Esophagus squamous epithelium (tissue), 5 donors: ENCODE measurements at regions not wholly inside any gene's neighbourhood (a gene's known extent, or its start where the extent isn't known, plus 50 kb on each side); places are given as distances from the start of the nearest gene placed in this dataset.

Source experiments
- DNase-seq: peaks from one replicate; lab custom pipeline; 2025; lab: John Stamatoyannopoulos, UW
- H3K27ac ChIP-seq, 4 donors: fragments of 200-600 bp; sonication (generic); one replicate each; pipeline ENCODE4 v1.5.1; 2016 to 2019; ENCODE audit warnings: mild to moderate bottlenecking in 1 of 4
- H3K27me3 ChIP-seq, 4 donors: fragments of 200-600 bp; sonication (generic); 1 replicate in 3 of 4; 2 replicates in 1 of 4; pipeline versions ENCODE4 v1.5.1 to v1.6.0; 2017 to 2021; ENCODE audit warnings: antibody characterized with exemption in 1 of 4
- H3K36me3 ChIP-seq, 3 donors: fragments of 200-600 bp; sonication (generic); one replicate each; pipeline ENCODE4 v1.5.1; 2016 to 2019
- H3K4me1 ChIP-seq, 3 donors: fragments of 200-600 bp; sonication (generic); one replicate each; pipeline ENCODE4 v1.5.1; 2017 to 2019
- H3K4me3 ChIP-seq, 4 donors: fragments of 200-600 bp; sonication (generic); 1 replicate in 3 of 4; 2 replicates in 1 of 4; pipeline ENCODE4 v1.5.1; 2016 to 2019; ENCODE audit warnings: mild to moderate bottlenecking in 2 of 4, moderate library complexity in 1 of 4
- H3K9me3 ChIP-seq, 3 donors: fragments of 200-600 bp; sonication (generic); one replicate each; pipeline ENCODE4 v1.5.1; 2016 to 2019
- CTCF ChIP-seq, 6 experiments: fragments of 450-650 bp in 4 of 6; fragments of 200-600 bp in 2 of 6; sonication (generic) in 2 of 6; IDR thresholded peaks; one replicate each; pipeline ENCODE4 v1.5.1; 2016 to 2019; ENCODE audit warnings: antibody characterized with exemption in 6 of 6, mild to moderate bottlenecking in 4 of 6, moderate library complexity in 4 of 6
- POLR2A ChIP-seq, 4 donors: fragments of 450-650 bp; IDR thresholded peaks; one replicate each; pipeline ENCODE4 v1.6.1; 2017; ENCODE audit warnings: antibody characterized with exemption in 4 of 4, mild to moderate bottlenecking in 4 of 4, moderate library complexity in 3 of 4
- WGBS, 2 donors: methylation state at CpG; one replicate each; pipeline ENCODE4 v1.1.5; 2018; 5-methylcytosine and 5-hydroxymethylcytosine counted together
- intact Hi-C: fragments of 100-400 bp; cut with DNase I; formaldehyde crosslinking; loops from one replicate; pipeline ENCODE4 v1.15.0; 2022
- donor health status: DM: yes; HTN: yes; CAD: no.

GRCh38 chr4:180164799-180165198 lies 2078.4 kb upstream of the TENM3 start:
- no peak for DNase-seq

DNA sequence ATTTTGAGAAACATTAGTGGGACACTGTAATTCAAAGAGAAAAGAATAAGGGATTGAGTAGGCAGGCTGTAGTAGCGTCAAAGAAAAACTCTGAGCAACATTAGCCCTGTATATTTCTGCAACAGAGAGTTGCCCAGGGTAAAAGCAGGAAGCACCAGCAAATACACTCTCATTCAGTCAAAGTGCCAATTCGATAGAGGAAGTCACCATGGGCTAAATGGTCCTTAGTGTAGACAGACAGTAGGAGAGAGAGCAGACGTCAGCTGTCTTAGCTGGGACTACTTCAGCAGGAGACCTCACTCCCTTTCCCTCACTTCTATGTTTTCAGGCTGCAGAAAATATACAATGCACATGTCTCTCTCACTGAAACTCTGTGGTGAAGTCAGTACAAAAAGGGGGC lies 2073.8 kb upstream of the TENM3 start:
- H3K4me1 ChIP-seq: no peaks in the 10 kb centered on the region
- TF ChIP-seq CTCF (IDR thresholded peaks at IDR 0.05) (no peak), POLR2A (IDR thresholded peaks at IDR 0.05) (no peak)
- no peaks in the 10 kb centered on the region for H3K9me3 ChIP-seq
- H3K36me3 ChIP-seq: no peaks in the 10 kb centered on the region
- no peaks in the 10 kb centered on the region for H3K27me3 ChIP-seq
- H3K27ac ChIP-seq: no peak overlapping the region
- no peak for DNase-seq
- intact Hi-C loops: no loop called here
- 35 to 49% methylated on average over 3 of the region's 3 CpGs for WGBS, 2 donors
- H3K4me3 ChIP-seq: no peak overlapping the region

More at GRCh38 chr4:180164799-180165198, 2078.4 kb upstream of the TENM3 start:
- no peaks in the 10 kb centered on the region for H3K27me3 ChIP-seq
- H3K27ac ChIP-seq: no peak overlapping the region
- no peaks in the 10 kb centered on the region for H3K9me3 ChIP-seq
- no peaks in the 10 kb centered on the region for H3K36me3 ChIP-seq
- no peak for TF ChIP-seq POLR2A (IDR thresholded peaks at IDR 0.05)
- TF ChIP-seq CTCF (IDR thresholded peaks at IDR 0.05): no peak
- no peak overlapping the region for H3K4me3 ChIP-seq
- intact Hi-C loops: no loop called here
- WGBS, 2 donors: 51 to 66% methylated on average over 2 of the region's 2 CpGs
- no peaks in the 10 kb centered on the region for H3K4me1 ChIP-seq

- no peak for TF ChIP-seq CTCF (IDR thresholded peaks at IDR 0.05)
- TF ChIP-seq POLR2A (IDR thresholded peaks at IDR 0.05): no peak
- Histone ChIP-seq H3K9me3 (no peaks in the 10 kb centered on the region), H3K4me3 (no peak overlapping the region), H3K36me3 (no peaks in the 10 kb centered on the region), H3K27me3 (no peaks in the 10 kb centered on the region), H3K27ac (no peak overlapping the region), H3K4me1 (no peaks in the 10 kb centered on the region)
- 29 to 36% methylated on average over 1 of the region's 1 CpG for WGBS, 2 donors
- DNase-seq: no peak
- intact Hi-C loops: no loop called here
Measured at GRCh38 chr4:180169966-180170365, 2073.2 kb upstream of the TENM3 start.

DNA sequence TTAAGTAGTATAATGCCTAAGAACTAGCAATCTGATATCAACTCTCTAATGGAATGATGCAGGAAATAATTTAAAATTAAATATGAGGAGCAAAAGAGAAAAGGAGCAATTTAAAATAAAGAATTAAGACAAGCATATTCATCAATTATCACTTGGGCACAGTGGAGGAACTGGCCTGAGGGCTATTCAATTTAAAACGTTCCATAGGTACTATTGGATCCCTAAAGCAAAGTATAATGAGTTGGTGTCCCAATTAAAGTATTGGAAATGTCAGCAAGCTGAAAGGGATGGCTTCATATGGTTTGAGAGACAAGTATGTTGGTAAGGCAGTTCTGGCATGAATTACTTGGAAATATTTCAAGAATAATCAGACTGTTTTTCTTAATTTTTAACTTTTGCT lies 2064.1 kb upstream of the TENM3 start:
- intact Hi-C loops: no loop called here
- H3K27ac ChIP-seq: no peak overlapping the region
- no peak overlapping the region for H3K4me3 ChIP-seq
- H3K27me3 ChIP-seq: no peaks in the 10 kb centered on the region
- H3K9me3 ChIP-seq: no peaks in the 10 kb centered on the region
- no peaks in the 10 kb centered on the region for H3K4me1 ChIP-seq
- no peaks in the 10 kb centered on the region for H3K36me3 ChIP-seq
- 19 to 21% methylated on average over 1 of the region's 1 CpG for WGBS, 2 donors
- no peak for TF ChIP-seq CTCF (IDR thresholded peaks at IDR 0.05)
- no peak for TF ChIP-seq POLR2A (IDR thresholded peaks at IDR 0.05)
- DNase-seq: no peak

- no peak for DNase-seq
- intact Hi-C loops: no loop called here
- no peak overlapping the region for H3K27ac ChIP-seq
- WGBS, 2 donors: 73% methylated on average over 1 of the region's 1 CpG
- H3K9me3 ChIP-seq: no peaks in the 10 kb centered on the region
- no peaks in the 10 kb centered on the region for H3K36me3 ChIP-seq
- TF ChIP-seq POLR2A (IDR thresholded peaks at IDR 0.05) (no peak), CTCF (IDR thresholded peaks at IDR 0.05) (no peak)
- H3K4me1 ChIP-seq: no peaks in the 10 kb centered on the region
- no peak overlapping the region for H3K4me3 ChIP-seq
- no peaks in the 10 kb centered on the region for H3K27me3 ChIP-seq
Measured at GRCh38 chr4:180189666-180190065, 2053.5 kb upstream of the TENM3 start.
